ENCODE measurements at regions not wholly inside any gene's neighbourhood (a gene's known extent, or its start where the extent isn't known, plus 50 kb on each side); places are given as distances from the start of the nearest gene placed in this dataset.

- no peak for TF ChIP-seq POLR2A (IDR thresholded peaks at IDR 0.05)
- TF ChIP-seq CTCF (IDR thresholded peaks at IDR 0.05) = no peak
- no peak for TF ChIP-seq POLR2AphosphoS5 (IDR thresholded peaks at IDR 0.05)
- TF ChIP-seq EP300 (IDR thresholded peaks at IDR 0.05) = no peak
Observed at GRCh38 chr1:110280804-110281203, 58.4 kb upstream of the RBM15 start.
